Posterior cingulate gyrus (tissue), 11 donors: ENCODE measurements at regions not wholly inside any gene's neighbourhood (a gene's known extent, or its start where the extent isn't known, plus 50 kb on each side); places are given as distances from the start of the nearest gene placed in this dataset.
A peak's percentile ranks its signal among the peaks of the same experiment; 100 is the strongest.
"Not testable (repeated sequence)": the region's sequence is repeated elsewhere in the genome, so short reads cannot be mapped to it uniquely, and the experiment has no call there.

Experiments
- DNase-seq, 10 donors: peaks; one replicate each; pipeline versions ENCODE4 v3.0.0 to v3.0.0-alpha.2; 2020 to 2021; ENCODE audit warnings: mixed read lengths in 3 of 10
- intact Hi-C: fragments of 100-400 bp; cut with DNase I; formaldehyde crosslinking; loops from one replicate; pipeline ENCODE4 v1.15.1; 2023

- DNase-seq = no peak
- intact Hi-C loops = no loop called here
Measured at GRCh38 chr2:176969642-176970359, 242.8 kb upstream of the HNRNPA3 start.

GRCh38 chr2:176976736-176977685, 235.6 kb upstream of the HNRNPA3 start:
- intact Hi-C loops = no loop called here
- no peak for DNase-seq

GRCh38 chr2:176978921-176979320, 233.7 kb upstream of the HNRNPA3 start:
- DNase-seq = no peak
- intact Hi-C loops = no loop called here

- intact Hi-C loops = no loop called here
- no peak for DNase-seq
Measured at GRCh38 chr2:176979981-176980710, 232.4 kb upstream of the HNRNPA3 start.

- no peak for DNase-seq
- intact Hi-C loops = no loop called here
Measured at GRCh38 chr2:176984987-176985386, 227.6 kb upstream of the HNRNPA3 start.

GRCh38 chr2:176985871-176986270, 226.7 kb upstream of the HNRNPA3 start:
- intact Hi-C loops = no loop called here
- DNase-seq = no peak

GRCh38 chr2:176986487-176986886, 226.1 kb upstream of the HNRNPA3 start:
- intact Hi-C loops = no loop called here
- no peak for DNase-seq

GRCh38 chr2:176991411-176991810, 221.2 kb upstream of the HNRNPA3 start:
- DNase-seq = no peak
- intact Hi-C loops = no loop called here

- DNase-seq = no peak
- intact Hi-C loops = no loop called here
Measured at GRCh38 chr2:176997074-176997791, 215.4 kb upstream of the HNRNPA3 start.

- intact Hi-C loops = no loop called here
- DNase-seq = no peak
Measured at GRCh38 chr2:176997792-176998169, 214.8 kb upstream of the HNRNPA3 start.

GRCh38 chr2:176999301-176999700, 213.3 kb upstream of the HNRNPA3 start:
- no peak for DNase-seq
- intact Hi-C loops = no loop called here

GRCh38 chr2:177000061-177000714, 212.4 kb upstream of the HNRNPA3 start:
- intact Hi-C loops = no loop called here
- no peak for DNase-seq

- intact Hi-C loops = no loop called here
- no peak for DNase-seq
Measured at GRCh38 chr2:177000715-177001072, 211.9 kb upstream of the HNRNPA3 start.

GRCh38 chr2:177001334-177001733, 211.3 kb upstream of the HNRNPA3 start:
- intact Hi-C loops = no loop called here
- no peak for DNase-seq

GRCh38 chr2:177002983-177003382, 209.6 kb upstream of the HNRNPA3 start:
- DNase-seq = no peak
- intact Hi-C loops = no loop called here

- DNase-seq = peak in 2 of 10 donors; percentile 50 to 73
- intact Hi-C loops = not testable (repeated sequence)
Measured at GRCh38 chr2:177007726-177008125, 204.9 kb upstream of the HNRNPA3 start.

GRCh38 chr2:177008662-177009061, 203.9 kb upstream of the HNRNPA3 start:
- DNase-seq = peak in 1 of 10 donors; percentile 55
- intact Hi-C loops = not testable (repeated sequence)

- DNase-seq = no peak
- intact Hi-C loops = no loop called here
Measured at GRCh38 chr2:177010146-177010545, 202.4 kb upstream of the HNRNPA3 start.

GRCh38 chr2:177010861-177011260, 201.7 kb upstream of the HNRNPA3 start:
- no peak for DNase-seq
- intact Hi-C loops = no loop called here

GRCh38 chr2:177014946-177015345, 197.6 kb upstream of the HNRNPA3 start:
- intact Hi-C loops = no loop called here
- DNase-seq = no peak
